GM21447 (cell line): ENCODE measurements at regions not wholly inside any gene's neighbourhood (a gene's known extent, or its start where the extent isn't known, plus 50 kb on each side); places are given as distances from the start of the nearest gene placed in this dataset.
"Not testable (repeated sequence)": the region's sequence is repeated elsewhere in the genome, so short reads cannot be mapped to it uniquely, and the experiment has no call there.

Experiments
- ATAC-seq: cut with Tn5 transposase; IDR thresholded peaks from one replicate; pipeline ENCODE4 v1.9.1; 2021; ENCODE audit not compliant: unreplicated experiment

DNA sequence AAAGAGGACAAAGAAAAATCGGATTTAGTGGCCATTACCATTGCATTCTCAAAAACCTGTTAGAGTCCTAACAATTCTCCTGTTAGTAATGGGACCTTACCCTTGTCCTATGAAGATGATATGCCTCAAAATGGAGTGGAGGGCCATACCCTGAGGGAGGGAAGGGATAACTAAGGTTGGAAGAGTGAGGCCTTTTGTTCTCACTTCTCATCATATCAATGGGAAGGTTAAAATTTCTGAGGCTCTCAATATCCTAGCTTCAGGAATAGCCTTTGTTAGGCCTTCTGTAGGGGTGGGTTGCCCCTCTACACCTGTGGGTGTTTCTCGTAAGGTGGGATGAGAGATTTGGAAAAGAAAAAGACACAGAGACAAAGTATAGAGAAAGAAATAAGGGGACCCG, 109.4 kb upstream of the SGIP1 start:
- ATAC-seq: not testable (repeated sequence)

DNA sequence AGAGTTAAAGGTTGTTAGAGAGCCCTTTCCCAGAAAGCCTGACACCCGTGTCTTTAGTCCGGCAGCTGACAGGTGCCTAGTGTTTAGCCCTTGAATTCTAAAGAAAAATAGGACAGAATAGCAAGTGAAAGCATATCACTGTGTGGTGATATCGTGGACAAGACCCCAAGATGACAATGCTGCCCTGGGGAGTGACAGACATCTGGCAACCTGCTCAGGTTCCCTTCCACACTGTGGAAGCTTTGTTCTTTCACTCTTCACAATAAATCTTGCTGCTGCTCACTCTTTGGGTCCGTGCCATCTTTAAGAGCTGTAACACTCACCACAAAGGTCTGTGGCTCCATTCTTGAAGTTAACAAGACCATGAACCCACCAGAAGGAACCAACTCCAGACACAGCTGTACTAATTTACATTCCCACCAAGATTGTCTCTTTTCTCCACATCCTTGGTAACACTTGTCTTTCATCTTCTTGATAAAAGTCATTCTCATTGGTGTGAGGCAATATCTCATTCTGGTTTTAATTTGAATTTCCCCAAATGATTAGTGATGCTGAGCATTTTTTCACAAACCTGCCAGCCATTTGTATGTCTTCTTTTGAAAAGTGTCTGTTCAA, 107.6 kb upstream of the SGIP1 start:
- ATAC-seq: no peak

DNA sequence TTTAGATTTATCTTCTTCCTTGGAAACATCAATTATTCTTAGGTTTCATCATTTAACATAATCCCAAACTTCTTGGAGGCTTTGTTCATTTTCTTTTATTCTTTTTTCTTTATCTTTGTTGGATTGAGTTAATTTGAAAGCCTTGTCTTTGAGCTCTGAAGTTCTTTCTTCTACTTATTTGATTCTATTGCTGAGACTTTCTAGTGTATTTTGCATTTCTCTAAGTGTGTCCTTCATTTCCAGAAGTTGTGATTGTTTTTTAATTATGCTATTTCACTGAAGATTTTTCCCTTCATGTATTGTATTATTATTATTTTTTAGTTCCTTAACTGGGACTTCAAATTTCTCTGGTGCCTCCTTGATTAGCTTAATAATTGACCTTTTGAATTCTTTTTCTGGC, 103.1 kb upstream of the SGIP1 start:
- not testable (repeated sequence) for ATAC-seq

DNA sequence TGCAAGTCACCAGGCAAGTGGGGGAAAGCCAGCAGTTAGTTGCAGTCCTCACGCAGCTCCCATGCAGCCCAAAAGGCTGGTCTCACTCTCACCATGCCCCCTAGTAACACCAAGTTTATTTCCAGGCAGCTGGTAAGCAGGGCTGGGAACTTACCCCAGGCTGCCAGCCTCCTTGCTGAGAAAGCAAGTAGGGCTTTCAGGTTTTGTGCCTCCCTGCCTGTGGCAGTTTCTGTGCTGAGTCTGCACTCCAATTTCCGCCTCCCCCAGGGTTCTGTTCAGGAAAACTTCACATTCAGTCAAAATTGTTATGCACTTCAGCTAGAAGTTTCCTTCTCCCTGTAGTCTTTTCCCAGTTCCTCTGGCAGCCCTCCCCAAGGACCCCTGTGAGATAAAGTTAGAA, 102.0 kb upstream of the SGIP1 start:
- no peak for ATAC-seq

DNA sequence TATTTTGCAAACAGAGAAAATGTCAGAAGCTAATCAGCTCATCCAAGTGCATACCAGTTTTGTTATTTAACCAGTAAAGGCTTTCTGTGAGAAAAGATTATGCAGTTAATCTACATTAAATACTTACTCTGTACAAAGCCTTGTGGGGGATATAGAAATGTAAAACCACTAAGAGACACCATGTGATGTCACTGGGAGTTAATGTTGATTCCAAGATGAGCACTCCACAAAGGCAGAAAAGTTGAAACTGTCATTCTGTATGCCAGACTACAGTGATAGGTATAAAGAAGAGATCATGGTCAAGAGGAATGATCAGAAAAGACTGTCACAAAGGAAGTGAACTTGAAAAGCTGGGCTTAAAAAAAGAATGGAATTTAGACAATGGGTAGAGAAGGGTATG, 100.3 kb upstream of the SGIP1 start:
- ATAC-seq: no peak

DNA sequence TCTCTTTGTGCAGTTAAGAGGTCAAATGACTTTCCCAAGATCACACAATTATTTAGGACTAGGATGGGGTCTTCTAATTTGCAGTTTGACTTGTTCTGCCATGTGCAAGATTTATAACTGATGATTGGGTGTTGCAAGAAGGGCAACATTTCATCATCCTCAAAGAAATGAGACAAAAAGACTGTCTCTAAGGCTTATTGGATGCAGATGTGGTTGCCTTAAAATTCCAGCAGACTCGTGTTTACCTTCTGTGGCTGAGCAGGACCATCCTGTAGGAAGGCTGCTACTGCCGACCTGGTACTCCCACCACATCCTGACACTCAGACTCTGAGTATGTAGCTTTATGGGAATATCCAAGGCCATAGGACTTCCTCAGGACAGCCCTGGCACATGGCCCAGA, 99.9 kb upstream of the SGIP1 start:
- ATAC-seq: no peak

DNA sequence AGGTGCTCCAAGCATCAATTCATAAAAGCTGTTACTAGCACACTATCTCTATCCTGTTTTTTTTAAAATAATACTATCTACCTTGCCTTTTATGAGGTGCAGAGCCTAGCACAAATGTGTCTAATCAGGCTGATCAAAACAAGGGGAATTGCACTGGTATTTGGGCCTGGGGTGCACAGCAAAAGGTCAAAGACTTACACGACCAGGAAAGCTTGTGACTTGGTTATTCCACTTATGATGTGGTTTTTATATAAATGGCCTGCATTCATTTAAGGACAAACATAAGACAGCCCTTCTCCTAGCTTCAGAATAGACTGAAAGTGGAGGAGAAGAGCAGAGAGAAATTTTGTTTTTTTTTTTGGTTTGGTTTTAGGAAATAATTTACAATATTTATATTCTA, 98.4 kb upstream of the SGIP1 start:
- no peak for ATAC-seq

DNA sequence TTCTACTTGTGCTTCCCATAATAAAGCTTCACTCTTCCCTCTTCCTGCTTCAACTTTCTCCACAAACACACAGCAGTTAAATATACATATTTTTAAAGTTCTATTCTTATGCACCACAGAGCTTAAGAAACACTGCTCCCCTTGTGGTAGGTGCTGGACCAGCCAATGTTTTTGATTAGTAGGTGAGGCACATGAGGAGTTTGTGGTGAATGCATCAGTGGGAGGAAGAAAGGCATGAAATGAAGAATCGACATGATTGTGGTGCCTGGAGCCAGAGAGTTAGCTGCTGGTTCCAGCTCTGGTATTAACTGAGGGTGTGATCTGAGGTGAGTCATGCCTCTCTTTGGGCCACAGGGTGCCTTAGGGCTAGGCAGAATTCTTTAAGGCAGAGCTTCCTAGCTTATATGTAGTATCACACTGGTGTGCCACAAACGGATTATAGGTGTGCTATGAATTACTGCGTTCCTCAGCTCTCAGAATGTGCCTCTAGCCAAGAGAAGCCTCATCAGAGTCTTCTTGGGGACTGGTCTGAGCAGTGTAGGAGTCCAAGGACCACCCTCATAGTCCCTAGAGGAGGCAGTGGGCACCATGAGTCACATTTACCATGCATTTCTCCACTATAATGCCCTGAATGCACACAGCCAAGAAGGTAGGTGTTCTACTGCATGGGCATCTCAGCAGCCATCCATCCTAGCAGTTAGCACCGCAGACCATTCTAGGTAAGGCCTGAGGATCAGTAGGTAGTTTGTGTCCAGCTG, 97.4 kb upstream of the SGIP1 start:
- ATAC-seq: peak; percentile 53

DNA sequence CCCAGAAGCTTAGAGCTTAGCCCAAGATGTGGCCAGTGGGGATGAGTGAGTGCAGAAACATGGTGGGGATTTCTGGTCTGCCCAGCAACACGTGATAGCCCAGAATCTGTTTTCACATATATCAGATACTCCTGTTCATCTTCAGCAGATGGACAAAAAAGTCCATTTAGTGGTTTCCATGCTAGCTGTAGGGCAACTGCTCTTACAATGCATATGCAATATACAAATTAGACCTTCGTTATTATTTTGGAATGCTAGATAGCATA, 96.9 kb upstream of the SGIP1 start:
- no peak for ATAC-seq

DNA sequence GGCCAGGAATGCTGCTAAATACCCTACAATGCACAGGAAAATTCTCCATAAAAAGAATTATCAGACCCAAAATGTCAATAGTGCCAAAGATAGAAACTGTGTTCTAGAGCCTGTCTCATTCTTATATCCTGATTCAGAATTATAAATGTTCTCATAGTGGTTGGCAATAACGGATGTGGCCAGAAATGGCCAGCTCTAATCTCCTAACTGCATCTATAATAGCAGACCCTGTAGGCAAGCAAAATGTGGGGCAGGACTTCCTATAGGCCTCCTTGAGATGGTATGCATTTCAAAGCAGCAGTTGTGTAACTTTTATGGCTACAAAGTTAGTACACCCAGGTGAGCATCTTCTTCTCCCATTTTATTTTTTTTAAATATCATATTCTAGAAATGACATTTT, 95.9 kb upstream of the SGIP1 start:
- ATAC-seq: no peak

DNA sequence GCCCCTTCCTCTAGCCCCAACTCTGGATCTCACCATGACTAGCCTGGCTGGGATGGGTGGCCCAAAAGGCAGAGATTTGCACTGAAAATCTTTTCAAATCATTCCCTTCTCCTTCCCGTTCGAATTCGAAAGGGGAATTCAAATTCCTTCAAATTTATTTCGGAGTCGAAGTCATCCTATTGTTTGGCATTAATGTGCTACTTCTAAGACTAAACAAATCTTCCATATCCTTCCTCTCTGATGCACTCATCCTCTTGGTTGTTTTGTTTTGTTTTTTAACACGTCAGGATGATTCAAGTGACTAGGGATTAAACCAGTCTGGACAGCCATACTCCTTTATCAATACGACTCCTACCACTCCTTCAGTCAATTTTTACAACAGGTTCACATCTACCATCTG, 95.5 kb upstream of the SGIP1 start:
- ATAC-seq: no peak

DNA sequence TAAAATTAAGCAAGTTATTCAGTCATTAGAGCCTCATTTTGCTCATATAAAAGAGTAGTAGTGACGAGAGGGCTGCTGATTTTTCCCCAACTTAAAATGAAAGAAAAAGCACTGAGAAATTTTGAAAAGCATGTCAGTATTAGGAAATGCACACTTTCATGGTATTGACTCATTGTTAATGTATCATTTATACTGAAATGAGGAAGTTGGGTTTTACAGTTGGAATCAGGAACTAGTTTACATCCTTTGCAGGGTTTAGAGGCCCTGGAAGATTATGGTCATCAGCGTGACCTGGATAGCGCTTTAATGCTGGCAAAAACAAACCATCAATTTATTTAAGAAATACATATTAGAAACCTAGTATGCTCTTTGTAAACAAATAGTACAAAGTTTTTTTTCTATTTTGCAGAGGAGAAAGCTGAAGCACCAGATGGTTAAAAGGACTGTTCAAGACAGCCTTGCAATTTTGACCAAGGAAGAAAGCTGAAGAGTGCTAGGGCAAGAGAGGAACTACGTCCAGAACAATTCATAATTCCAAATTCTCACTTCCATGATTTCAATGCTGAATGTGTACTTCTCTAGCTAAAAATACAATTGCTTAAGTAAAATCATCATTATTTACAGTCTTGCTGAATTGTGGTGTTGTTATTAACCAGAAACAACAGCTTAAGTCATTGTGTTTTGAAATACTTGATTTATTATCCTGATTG, 94.8 kb upstream of the SGIP1 start:
- peak; percentile 72 for ATAC-seq

DNA sequence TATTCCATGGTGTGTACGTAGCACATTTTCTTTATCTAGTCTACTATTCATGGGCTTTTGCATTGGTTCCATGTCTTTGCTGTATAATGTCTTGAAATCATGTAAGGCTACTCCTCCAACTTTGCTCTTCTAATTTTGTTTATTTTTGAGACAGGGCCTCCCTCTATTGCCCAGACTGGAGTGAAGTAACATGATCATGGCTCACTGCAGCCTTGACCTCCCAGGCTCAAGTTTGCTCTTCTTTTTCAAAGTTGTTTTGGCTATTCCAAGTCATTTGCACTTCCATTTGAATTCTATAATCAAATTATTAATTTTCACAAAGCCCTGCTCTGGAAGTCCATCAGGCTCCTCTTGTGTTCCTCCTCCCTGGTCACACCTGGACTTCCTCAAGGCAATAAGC, 90.2 kb upstream of the SGIP1 start:
- no peak for ATAC-seq

DNA sequence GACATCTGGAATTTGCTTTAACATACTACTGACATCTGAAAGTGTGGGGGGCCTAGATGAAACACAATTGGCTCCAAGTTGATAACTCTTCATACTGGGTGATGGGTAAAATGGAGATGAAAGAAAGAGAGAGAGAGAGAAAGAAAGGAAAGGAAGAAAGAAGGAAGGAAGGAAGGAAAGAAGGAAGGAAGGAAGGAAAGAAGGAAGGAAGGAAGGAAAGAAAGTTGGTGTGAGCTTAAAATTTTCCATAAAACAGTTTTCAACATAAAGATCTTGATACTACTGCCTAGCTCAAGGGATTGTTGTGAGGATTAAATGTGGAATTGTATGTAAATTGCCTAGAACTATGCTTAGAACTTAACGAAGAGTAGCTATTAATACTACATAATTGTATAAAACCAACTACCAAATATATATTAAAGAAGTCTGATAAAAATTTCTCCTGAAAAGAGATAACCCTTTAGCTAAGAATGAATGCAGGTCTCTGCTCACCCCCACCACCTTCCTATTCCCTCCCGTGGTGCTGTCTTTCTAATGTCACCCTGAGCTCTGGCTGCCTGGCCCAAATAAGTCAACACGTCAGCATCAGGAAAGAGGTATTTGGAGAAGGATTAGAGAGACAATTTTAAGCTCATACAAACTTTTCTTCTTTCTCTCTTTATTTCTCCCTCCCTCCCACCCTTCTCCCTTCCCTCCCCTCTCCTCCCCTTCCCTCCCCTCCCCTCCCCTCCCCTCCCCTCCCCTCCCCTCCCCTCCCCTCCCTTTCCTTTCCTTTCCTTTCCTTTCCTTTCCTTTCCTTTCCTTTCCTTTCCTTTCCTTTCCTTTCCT, 89.3 kb upstream of the SGIP1 start:
- no peak for ATAC-seq

DNA sequence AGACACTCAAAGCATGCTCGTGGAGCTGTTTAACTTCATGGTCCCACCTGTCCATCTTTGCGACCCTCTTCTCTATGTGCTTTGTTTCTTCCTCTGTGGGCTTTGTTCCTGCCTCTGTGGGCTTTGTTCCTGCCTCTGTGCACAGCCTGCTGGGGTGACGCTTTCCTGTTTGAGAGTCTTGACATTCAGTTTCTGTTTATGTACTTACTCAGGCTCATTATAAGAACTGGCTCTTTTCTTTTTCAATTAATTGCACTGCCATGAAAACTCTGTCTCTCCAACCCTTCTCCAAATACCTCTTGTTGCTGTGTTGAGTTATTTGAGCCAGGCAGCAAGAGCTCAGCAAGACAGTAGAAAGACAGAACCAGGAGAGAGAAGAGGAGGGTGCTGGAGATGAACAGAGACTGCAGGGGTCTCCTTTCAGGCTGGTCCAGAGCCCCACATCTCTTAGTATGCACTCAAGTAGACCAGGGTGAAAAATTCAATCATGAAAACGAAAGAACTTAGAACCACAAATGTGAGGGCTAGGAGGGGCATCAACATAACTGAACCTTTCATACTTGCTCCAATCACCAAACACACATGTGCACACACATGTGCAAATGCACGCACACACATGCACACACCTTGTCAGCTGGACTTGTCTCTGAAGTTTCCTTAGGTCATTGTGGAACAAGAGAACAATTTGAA, 88.3 kb upstream of the SGIP1 start:
- ATAC-seq: peak; percentile 88

DNA sequence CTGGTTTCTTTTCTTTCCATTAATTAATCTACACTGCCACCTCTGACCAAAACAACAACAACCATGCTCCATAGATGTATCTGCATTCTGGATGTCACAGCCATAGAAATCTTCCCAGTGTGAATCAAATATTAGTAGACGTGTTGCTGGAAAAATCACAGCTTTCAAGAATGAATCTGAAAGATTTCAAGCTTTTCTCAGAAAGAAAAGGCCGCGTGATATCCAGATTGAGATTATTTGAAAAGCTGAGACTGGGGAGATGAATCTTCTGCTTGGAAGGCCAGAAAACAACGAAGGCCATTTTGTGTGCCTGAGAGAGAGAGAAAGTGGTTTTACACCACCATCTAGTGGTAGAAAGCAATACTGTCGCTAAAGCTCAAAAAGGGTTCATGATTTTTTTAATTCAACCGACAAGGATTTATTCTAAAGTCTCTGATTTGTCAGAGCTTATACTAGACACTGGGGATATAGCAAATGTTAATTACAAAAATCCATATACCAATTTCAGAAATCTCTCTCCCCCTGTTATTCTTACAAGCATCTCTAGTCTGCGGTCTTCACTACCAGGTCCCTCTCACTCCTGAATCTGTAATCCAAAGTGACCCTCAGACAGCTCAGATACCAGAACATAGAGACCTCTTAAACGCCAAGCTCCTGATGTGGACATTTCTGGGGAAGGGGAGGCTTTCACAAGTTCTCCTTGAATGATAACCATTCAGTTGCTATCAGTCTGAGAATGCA, 87.5 kb upstream of the SGIP1 start:
- peak; percentile 44 for ATAC-seq

DNA sequence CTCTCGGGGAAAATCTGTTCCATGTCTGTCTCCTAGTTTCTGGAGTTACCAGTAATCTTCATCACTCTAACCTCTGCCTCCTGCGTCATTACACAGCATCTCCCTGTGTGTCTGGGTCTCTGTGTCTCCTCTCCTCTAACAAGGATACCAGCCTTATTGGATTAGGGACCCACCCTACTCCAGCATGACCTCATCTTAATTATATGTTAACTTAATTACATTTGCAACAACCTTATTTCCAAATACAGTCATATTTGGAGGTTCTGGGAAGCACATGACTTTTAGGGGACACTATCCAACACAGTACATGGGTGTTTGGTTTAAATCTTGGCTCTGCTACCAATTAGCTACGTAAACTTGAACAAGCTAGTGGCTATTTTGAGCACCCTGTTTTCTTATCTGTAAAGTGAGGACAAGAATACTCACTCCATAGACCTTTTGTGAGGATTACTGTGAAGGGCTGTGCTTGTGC, 83.9 kb upstream of the SGIP1 start:
- ATAC-seq: no peak

DNA sequence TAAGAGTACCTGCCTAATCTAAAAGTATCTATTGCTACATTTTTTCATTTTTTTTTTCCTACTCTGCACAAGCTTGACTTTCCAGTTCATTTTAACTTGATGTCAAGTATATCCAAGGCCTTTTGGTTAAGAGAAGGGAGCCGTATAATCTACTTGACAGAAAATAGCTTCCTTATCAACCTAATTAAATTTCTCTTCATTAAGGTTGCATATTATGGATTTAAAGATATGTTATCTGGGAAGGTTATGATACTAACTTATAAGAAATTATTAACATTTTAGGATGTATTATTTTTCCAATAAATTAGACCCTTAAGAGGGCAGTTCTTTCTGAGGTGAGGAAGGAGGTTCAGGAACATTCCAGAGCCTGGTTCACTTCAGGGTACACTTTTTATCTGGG, 83.1 kb upstream of the SGIP1 start:
- no peak for ATAC-seq

DNA sequence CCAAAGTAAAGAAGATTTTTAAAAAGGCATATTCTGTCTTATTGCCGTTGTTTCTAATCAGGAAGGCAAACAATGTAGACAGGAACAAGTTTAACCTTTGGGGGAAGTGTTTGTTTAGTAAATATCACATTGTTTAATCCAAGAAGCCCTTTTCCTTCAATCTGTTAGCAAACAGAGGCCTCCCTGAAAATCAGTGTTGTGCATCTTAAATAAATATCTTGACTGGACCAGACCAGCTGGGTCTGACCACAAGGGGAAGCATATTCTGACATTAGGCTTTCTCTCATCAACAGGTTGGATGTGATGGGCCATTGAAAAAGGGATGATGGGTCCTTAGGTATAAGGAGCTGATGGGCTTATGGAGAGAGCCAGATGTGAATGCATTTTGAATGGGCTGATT, 81.8 kb upstream of the SGIP1 start:
- ATAC-seq: no peak

DNA sequence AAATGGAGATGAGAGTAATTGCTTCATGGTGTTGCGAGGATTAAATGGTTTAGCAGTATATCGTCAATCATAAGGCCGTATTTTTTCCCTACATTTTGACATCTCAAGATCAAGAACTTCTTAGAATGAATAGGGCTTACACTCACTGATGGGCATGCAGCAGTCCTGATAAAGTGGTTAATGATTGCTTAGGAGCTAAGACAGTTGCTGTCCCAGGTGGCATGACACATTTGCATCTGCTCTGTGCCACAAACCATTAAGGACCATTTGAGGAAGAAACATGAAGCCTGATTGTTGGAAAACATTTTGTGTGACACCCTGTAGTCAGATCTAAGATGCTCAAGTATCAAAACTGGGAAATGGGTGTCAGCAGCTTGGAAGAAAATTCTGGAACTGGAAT, 81.0 kb upstream of the SGIP1 start:
- ATAC-seq: no peak
